ENCODE measurements at regions not wholly inside any gene's neighbourhood (a gene's known extent, or its start where the extent isn't known, plus 50 kb on each side); places are given as distances from the start of the nearest gene placed in this dataset.

- Histone ChIP-seq H3K4me3 (ENCODE audit: low read length) (no peak overlapping the region), H3K27ac (ENCODE audit: low read length) (no peak overlapping the region), H3K9ac (ENCODE audit: low read length) (no peak overlapping the region), H3K4me1 (ENCODE audit: low read length) (no peaks in the 10 kb centered on the region), H3K9me3 (replicated peaks; ENCODE audit: insufficient read depth, low read length) (no peaks in the 10 kb centered on the region), H3K36me3 (replicated peaks; ENCODE audit: insufficient read depth, low read length) (no peaks in the 10 kb centered on the region), H3K79me2 (ENCODE audit: low read length) (no peaks in the 10 kb centered on the region), H3F3A (ENCODE audit: insufficient read depth, low read length) (no peaks in the 10 kb centered on the region), H3K27me3 (replicated peaks; ENCODE audit: insufficient read depth, low read length) (no peaks in the 10 kb centered on the region), H3K4me2 (ENCODE audit: low read depth, low read length) (no peak overlapping the region), H3K9me2 (replicated peaks; ENCODE audit: insufficient read depth, low read length) (no peaks in the 10 kb centered on the region), H2AFZ (ENCODE audit: low read length) (no peak overlapping the region), H4K20me1 (ENCODE audit: insufficient read depth, low read length) (no peaks in the 10 kb centered on the region)
- TF ChIP-seq, protein P1, sequence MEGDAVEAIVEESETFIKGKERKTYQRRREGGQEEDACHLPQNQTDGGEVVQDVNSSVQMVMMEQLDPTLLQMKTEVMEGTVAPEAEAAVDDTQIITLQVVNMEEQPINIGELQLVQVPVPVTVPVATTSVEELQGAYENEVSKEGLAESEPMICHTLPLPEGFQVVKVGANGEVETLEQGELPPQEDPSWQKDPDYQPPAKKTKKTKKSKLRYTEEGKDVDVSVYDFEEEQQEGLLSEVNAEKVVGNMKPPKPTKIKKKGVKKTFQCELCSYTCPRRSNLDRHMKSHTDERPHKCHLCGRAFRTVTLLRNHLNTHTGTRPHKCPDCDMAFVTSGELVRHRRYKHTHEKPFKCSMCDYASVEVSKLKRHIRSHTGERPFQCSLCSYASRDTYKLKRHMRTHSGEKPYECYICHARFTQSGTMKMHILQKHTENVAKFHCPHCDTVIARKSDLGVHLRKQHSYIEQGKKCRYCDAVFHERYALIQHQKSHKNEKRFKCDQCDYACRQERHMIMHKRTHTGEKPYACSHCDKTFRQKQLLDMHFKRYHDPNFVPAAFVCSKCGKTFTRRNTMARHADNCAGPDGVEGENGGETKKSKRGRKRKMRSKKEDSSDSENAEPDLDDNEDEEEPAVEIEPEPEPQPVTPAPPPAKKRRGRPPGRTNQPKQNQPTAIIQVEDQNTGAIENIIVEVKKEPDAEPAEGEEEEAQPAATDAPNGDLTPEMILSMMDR (IDR thresholded peaks at IDR 0.05; ENCODE audit: low read length): no peak
- no peak for TF ChIP-seq EZH2phosphoT487 (IDR thresholded peaks at IDR 0.05; ENCODE audit: low read length)
- no peak for DNase-seq
Measured at GRCh38 chrX:112341598-112341997, 259.0 kb upstream of the TRPC5 start.

- no peaks in the 10 kb centered on the region for H3K79me2 ChIP-seq (ENCODE audit: low read length)
- DNase-seq: no peak
- no peak for TF ChIP-seq EZH2 (optimal IDR thresholded peaks at IDR 0.05; ENCODE audit: low read depth, low read length)
- TF ChIP-seq EZH2phosphoT487 (IDR thresholded peaks at IDR 0.05; ENCODE audit: low read length): no peak
- TF ChIP-seq, protein P1 (IDR thresholded peaks at IDR 0.05; ENCODE audit: low read length): no peak
- H3K9me2 ChIP-seq (replicated peaks; ENCODE audit: insufficient read depth, low read length): no peaks in the 10 kb centered on the region
- no peak overlapping the region for H3K4me2 ChIP-seq (ENCODE audit: low read depth, low read length)
- no peak overlapping the region for H2AFZ ChIP-seq (ENCODE audit: low read length)
- H3K4me3 ChIP-seq (ENCODE audit: low read length): no peak overlapping the region
- no peak overlapping the region for H3K9ac ChIP-seq (ENCODE audit: low read length)
- H3F3A ChIP-seq (ENCODE audit: insufficient read depth, low read length): no peaks in the 10 kb centered on the region
- H3K27ac ChIP-seq (ENCODE audit: low read length): no peak overlapping the region
- H4K20me1 ChIP-seq (ENCODE audit: insufficient read depth, low read length): no peaks in the 10 kb centered on the region
- no peaks in the 10 kb centered on the region for H3K4me1 ChIP-seq (ENCODE audit: low read length)
- no peaks in the 10 kb centered on the region for H3K9me3 ChIP-seq (replicated peaks; ENCODE audit: insufficient read depth, low read length)
- no peaks in the 10 kb centered on the region for H3K36me3 ChIP-seq (replicated peaks; ENCODE audit: insufficient read depth, low read length)
- H3K27me3 ChIP-seq (replicated peaks; ENCODE audit: insufficient read depth, low read length): no peaks in the 10 kb centered on the region
Measured at GRCh38 chrX:112313201-112313600, 230.6 kb upstream of the TRPC5 start.

GRCh38 chrX:112306027-112306426 lies 223.5 kb upstream of the TRPC5 start:
- no peak overlapping the region for H3K4me3 ChIP-seq (ENCODE audit: low read length)
- H3K36me3 ChIP-seq (replicated peaks; ENCODE audit: insufficient read depth, low read length): no peaks in the 10 kb centered on the region
- no peak overlapping the region for H2AFZ ChIP-seq (ENCODE audit: low read length)
- no peak for DNase-seq
- H3K4me1 ChIP-seq (ENCODE audit: low read length): no peaks in the 10 kb centered on the region
- no peaks in the 10 kb centered on the region for H3K9me2 ChIP-seq (replicated peaks; ENCODE audit: insufficient read depth, low read length)
- TF ChIP-seq EZH2 (optimal IDR thresholded peaks at IDR 0.05; ENCODE audit: low read depth, low read length) (no peak), EZH2phosphoT487 (IDR thresholded peaks at IDR 0.05; ENCODE audit: low read length) (no peak)
- TF ChIP-seq, protein P1 (IDR thresholded peaks at IDR 0.05; ENCODE audit: low read length): no peak
- no peaks in the 10 kb centered on the region for H4K20me1 ChIP-seq (ENCODE audit: insufficient read depth, low read length)
- no peak overlapping the region for H3K4me2 ChIP-seq (ENCODE audit: low read depth, low read length)
- H3F3A ChIP-seq (ENCODE audit: insufficient read depth, low read length): no peaks in the 10 kb centered on the region
- H3K79me2 ChIP-seq (ENCODE audit: low read length): no peaks in the 10 kb centered on the region
- no peak overlapping the region for H3K9ac ChIP-seq (ENCODE audit: low read length)
- H3K9me3 ChIP-seq (replicated peaks; ENCODE audit: insufficient read depth, low read length): no peaks in the 10 kb centered on the region
- H3K27ac ChIP-seq (ENCODE audit: low read length): no peak overlapping the region
- H3K27me3 ChIP-seq (replicated peaks; ENCODE audit: insufficient read depth, low read length): no peaks in the 10 kb centered on the region
